ENCODE measurements at regions not wholly inside any gene's neighbourhood (a gene's known extent, or its start where the extent isn't known, plus 50 kb on each side); places are given as distances from the start of the nearest gene placed in this dataset.

DNA sequence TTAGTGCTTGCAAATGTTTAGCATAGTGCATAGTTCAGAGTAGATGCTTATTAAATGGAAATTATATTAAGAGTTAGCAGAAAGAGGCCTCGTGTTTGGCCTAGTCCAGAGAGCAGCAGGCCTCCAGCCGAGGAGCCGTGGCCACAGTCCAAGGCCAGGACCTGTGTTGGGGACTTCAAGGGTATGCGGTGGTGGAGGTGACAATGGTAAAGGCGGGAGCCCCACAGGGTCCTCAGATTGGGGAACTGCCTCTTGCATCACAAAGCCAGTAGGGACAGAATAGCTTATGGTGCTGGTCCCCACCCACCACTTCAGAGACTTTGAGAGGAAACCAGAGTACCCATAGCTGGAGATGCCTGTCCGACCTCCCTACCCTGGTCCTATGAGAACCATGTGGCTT lies 554.6 kb upstream of the RIOK2 start:
- intact Hi-C loops (cut with DNase I), result no loop called here
- Histone ChIP-seq H3K27ac (replicated peaks in 1 of 4) (no peak overlapping the region), H3K36me3 (no peaks in the 10 kb centered on the region), H3K27me3 (no peaks in the 10 kb centered on the region), H3K9me3 (no peaks in the 10 kb centered on the region), H3K4me1 (no peaks in the 10 kb centered on the region), H3K4me3 (no peak overlapping the region)
- WGBS, result 92% methylated on average over 5 of the region's 6 CpGs
- no peak for TF ChIP-seq EP300 (IDR thresholded peaks at IDR 0.05)
- no peak for TF ChIP-seq POLR2AphosphoS5 (IDR thresholded peaks at IDR 0.05)
- TF ChIP-seq POLR2A (IDR thresholded peaks at IDR 0.05; ENCODE audit: low read depth), result no peak
- TF ChIP-seq, protein P1, sequence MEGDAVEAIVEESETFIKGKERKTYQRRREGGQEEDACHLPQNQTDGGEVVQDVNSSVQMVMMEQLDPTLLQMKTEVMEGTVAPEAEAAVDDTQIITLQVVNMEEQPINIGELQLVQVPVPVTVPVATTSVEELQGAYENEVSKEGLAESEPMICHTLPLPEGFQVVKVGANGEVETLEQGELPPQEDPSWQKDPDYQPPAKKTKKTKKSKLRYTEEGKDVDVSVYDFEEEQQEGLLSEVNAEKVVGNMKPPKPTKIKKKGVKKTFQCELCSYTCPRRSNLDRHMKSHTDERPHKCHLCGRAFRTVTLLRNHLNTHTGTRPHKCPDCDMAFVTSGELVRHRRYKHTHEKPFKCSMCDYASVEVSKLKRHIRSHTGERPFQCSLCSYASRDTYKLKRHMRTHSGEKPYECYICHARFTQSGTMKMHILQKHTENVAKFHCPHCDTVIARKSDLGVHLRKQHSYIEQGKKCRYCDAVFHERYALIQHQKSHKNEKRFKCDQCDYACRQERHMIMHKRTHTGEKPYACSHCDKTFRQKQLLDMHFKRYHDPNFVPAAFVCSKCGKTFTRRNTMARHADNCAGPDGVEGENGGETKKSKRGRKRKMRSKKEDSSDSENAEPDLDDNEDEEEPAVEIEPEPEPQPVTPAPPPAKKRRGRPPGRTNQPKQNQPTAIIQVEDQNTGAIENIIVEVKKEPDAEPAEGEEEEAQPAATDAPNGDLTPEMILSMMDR (IDR thresholded peaks at IDR 0.05), result no peak
- DNase-seq (ENCODE audit: extremely low spot score), result no peak

DNA sequence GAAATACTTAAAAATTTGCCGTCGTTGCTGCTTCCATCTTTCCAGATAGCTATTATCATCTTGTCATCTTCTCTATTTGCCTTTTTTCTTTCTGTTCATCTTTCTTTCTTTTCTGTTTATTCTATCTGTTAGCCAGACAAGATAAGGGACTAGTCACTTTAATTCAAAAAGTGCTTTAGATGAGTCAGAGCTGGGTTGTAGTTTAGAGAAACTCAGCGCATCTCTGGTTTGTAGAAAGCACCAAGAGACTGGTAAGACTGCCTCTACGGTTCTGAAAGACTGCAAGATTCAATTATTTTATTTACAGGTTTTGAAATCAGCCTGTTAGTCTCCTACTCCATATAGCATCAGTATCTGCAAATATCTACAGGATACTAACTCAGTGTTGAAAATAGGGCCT lies 562.8 kb upstream of the RIOK2 start:
- WGBS, result 89% methylated on average over 4 of the region's 4 CpGs
- no peak for DNase-seq (ENCODE audit: extremely low spot score)
- intact Hi-C loops (cut with DNase I), result no loop called here
- H3K36me3 ChIP-seq, result no peaks in the 10 kb centered on the region
- H3K4me1 ChIP-seq, result no peaks in the 10 kb centered on the region
- H3K27ac ChIP-seq (replicated peaks in 1 of 4), result no peak overlapping the region
- no peaks in the 10 kb centered on the region for H3K27me3 ChIP-seq
- TF ChIP-seq POLR2A (IDR thresholded peaks at IDR 0.05; ENCODE audit: low read depth) (no peak), EP300 (IDR thresholded peaks at IDR 0.05) (no peak), POLR2AphosphoS5 (IDR thresholded peaks at IDR 0.05) (no peak)
- TF ChIP-seq, protein P1 (IDR thresholded peaks at IDR 0.05), result no peak
- no peak overlapping the region for H3K4me3 ChIP-seq
- H3K9me3 ChIP-seq, result no peaks in the 10 kb centered on the region

- H3K27me3 ChIP-seq, result no peaks in the 10 kb centered on the region
- TF ChIP-seq EP300 (IDR thresholded peaks at IDR 0.05) (no peak), POLR2AphosphoS5 (IDR thresholded peaks at IDR 0.05) (no peak), POLR2A (IDR thresholded peaks at IDR 0.05; ENCODE audit: low read depth) (no peak)
- TF ChIP-seq, protein P1 (IDR thresholded peaks at IDR 0.05), result no peak
- DNase-seq (ENCODE audit: extremely low spot score), result no peak
- H3K27ac ChIP-seq (replicated peaks in 1 of 4), result no peak overlapping the region
- H3K4me1 ChIP-seq, result no peaks in the 10 kb centered on the region
- intact Hi-C loops (cut with DNase I), result no loop called here
- no peak overlapping the region for H3K4me3 ChIP-seq
- H3K9me3 ChIP-seq, result no peaks in the 10 kb centered on the region
- H3K36me3 ChIP-seq, result no peaks in the 10 kb centered on the region
- WGBS, result 66% methylated on average over 2 of the region's 2 CpGs
Measured at GRCh38 chr5:97750576-97750975, 567.5 kb upstream of the RIOK2 start.

- H3K27ac ChIP-seq (replicated peaks in 1 of 4), result no peak overlapping the region
- H3K27me3 ChIP-seq, result no peaks in the 10 kb centered on the region
- no peaks in the 10 kb centered on the region for H3K9me3 ChIP-seq
- DNase-seq (ENCODE audit: extremely low spot score), result no peak
- TF ChIP-seq EP300 (IDR thresholded peaks at IDR 0.05) (no peak), POLR2A (IDR thresholded peaks at IDR 0.05; ENCODE audit: low read depth) (no peak), POLR2AphosphoS5 (IDR thresholded peaks at IDR 0.05) (no peak)
- TF ChIP-seq, protein P1 (IDR thresholded peaks at IDR 0.05), result no peak
- no peaks in the 10 kb centered on the region for H3K36me3 ChIP-seq
- no peaks in the 10 kb centered on the region for H3K4me1 ChIP-seq
- 57% methylated on average over 1 of the region's 1 CpG for WGBS
- no peak overlapping the region for H3K4me3 ChIP-seq
- intact Hi-C loops (cut with DNase I), result no loop called here
Measured at GRCh38 chr5:97751540-97751939, 568.5 kb upstream of the RIOK2 start.

DNA sequence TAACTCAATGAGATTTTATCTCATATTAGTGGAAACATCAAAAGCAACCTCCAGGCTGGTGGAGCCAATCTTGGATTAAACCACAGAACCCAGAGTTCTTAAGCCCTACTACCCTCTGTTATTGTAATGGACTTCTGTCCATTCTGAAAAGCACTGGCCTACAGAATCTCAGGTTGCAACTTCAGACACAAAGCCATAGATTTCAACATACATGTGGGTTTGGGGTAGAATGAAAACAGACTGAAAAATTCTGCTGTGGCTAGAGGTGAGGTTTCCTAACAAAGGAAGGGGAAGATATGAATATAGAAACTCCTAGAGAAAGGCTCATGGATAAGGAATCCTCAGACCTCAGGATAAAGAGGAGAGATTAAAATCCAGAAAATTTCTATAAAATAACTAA lies 569.8 kb upstream of the RIOK2 start:
- Histone ChIP-seq H3K36me3 (no peaks in the 10 kb centered on the region), H3K9me3 (no peaks in the 10 kb centered on the region), H3K27me3 (no peaks in the 10 kb centered on the region), H3K27ac (replicated peaks in 1 of 4) (no peak overlapping the region), H3K4me1 (no peaks in the 10 kb centered on the region), H3K4me3 (no peak overlapping the region)
- no peak for TF ChIP-seq EP300 (IDR thresholded peaks at IDR 0.05)
- TF ChIP-seq POLR2AphosphoS5 (IDR thresholded peaks at IDR 0.05), result no peak
- TF ChIP-seq POLR2A (IDR thresholded peaks at IDR 0.05; ENCODE audit: low read depth), result no peak
- TF ChIP-seq, protein P1 (IDR thresholded peaks at IDR 0.05), result no peak
- intact Hi-C loops (cut with DNase I), result no loop called here
- no peak for DNase-seq (ENCODE audit: extremely low spot score)
